H1 (cell line): ENCODE measurements at regions not wholly inside any gene's neighbourhood (a gene's known extent, or its start where the extent isn't known, plus 50 kb on each side); places are given as distances from the start of the nearest gene placed in this dataset.

Source experiments
- CTCF ChIA-PET: fragments of 300-600 bp; sonication (Branson Sonifier 250); formaldehyde crosslinking; loops from one replicate; lab custom pipeline; 2021; ENCODE audit not compliant: partially characterized antibody; lab: Charles Lee
- POLR2A ChIA-PET: fragments of 300-600 bp; sonication (Branson Sonifier 250); formaldehyde crosslinking; loops from one replicate; lab custom pipeline; 2021; ENCODE audit warnings: inconsistent platforms; ENCODE audit not compliant: partially characterized antibody; lab: Charles Lee
- DNase-seq, 2 experiments: peaks; one replicate each; pipeline versions ENCODE4 v3.0.0 to v3.0.0-alpha.2; 2010 to 2022; ENCODE audit warnings: low spot score in 2 of 2, low read depth in 1 of 2, mixed read lengths in 1 of 2
- FAIRE-seq: peaks from 2 replicates; lab custom pipeline; 2011; peaks lifted over from hg19 to GRCh38; lab: Jason Lieb, UNC
- H2AFZ ChIP-seq: 2 replicates; pipeline ENCODE4 v1.8.1; 2012; ENCODE audit warnings: low read length, inconsistent platforms
- H2AK5ac ChIP-seq: 2 replicates; pipeline ENCODE4 v1.6.1; 2013; ENCODE audit warnings: low read depth, low read length
- H2BK120ac ChIP-seq: replicated peaks from 2 replicates; pipeline ENCODE3; 2013; ENCODE audit warnings: low read depth, low read length, inconsistent platforms
- H2BK12ac ChIP-seq: 2 replicates; pipeline ENCODE4 v1.6.1; 2013; ENCODE audit warnings: low read depth, low read length
- H2BK15ac ChIP-seq: 2 replicates; pipeline ENCODE4 v1.6.1; 2013; ENCODE audit warnings: low read length
- H2BK20ac ChIP-seq: 2 replicates; pipeline ENCODE4 v1.6.1; 2013; ENCODE audit warnings: low read length
- H2BK5ac ChIP-seq: 2 replicates; pipeline ENCODE4 v1.6.1; 2013; ENCODE audit warnings: low read depth, low read length
- H3K14ac ChIP-seq: 2 replicates; pipeline ENCODE4 v1.6.1; 2013; ENCODE audit warnings: inconsistent platforms; ENCODE audit not compliant: insufficient read length
- H3K18ac ChIP-seq: 2 replicates; pipeline ENCODE4 v1.6.1; 2013; ENCODE audit warnings: low read length; ENCODE audit errors: extremely low read depth
- H3K23ac ChIP-seq: 2 replicates; pipeline ENCODE4 v1.6.1; 2013; ENCODE audit warnings: inconsistent platforms; ENCODE audit not compliant: insufficient read length
- H3K23me2 ChIP-seq: 2 replicates; pipeline ENCODE4 v1.6.1; 2013; ENCODE audit warnings: low read depth, low read length
- H3K27ac ChIP-seq: 2 replicates; pipeline ENCODE4 v1.6.1; 2011; ENCODE audit warnings: low read depth, low read length, inconsistent platforms
- H3K27me3 ChIP-seq, 4 experiments: replicated peaks in 1 of 4; 1 replicate in 1 of 4; 2 replicates in 3 of 4; pipeline versions ENCODE4 v1.6.1 to v1.8.1; 2011 to 2013; ENCODE audit warnings: low read length in 3 of 4, mild to moderate bottlenecking in 3 of 4, inconsistent platforms in 2 of 4, mixed read lengths in 2 of 4, moderate library complexity in 1 of 4; ENCODE audit not compliant: control insufficient read depth in 3 of 4, insufficient read depth in 3 of 4; ENCODE audit errors: extremely low read depth in 1 of 4
- H3K36me3 ChIP-seq, 4 experiments: 2 replicates each; pipeline versions ENCODE4 v1.6.1 to v1.8.1; 2011 to 2013; ENCODE audit warnings: mild to moderate bottlenecking in 4 of 4, low read length in 3 of 4, moderate library complexity in 2 of 4, control low read depth in 1 of 4, inconsistent platforms in 1 of 4; ENCODE audit not compliant: insufficient read depth in 4 of 4, control insufficient read depth in 2 of 4
- H3K4ac ChIP-seq: replicated peaks from 2 replicates; pipeline ENCODE3; 2013; ENCODE audit warnings: low read length, low read depth, mixed read lengths, inconsistent platforms; ENCODE audit not compliant: insufficient read length
- H3K4me1 ChIP-seq, 4 experiments: replicated peaks in 1 of 4; 1 replicate in 1 of 4; 2 replicates in 3 of 4; pipeline versions ENCODE4 v1.6.1 to v1.8.1; 2011 to 2013; ENCODE audit warnings: low read length in 3 of 4, inconsistent platforms in 2 of 4, mixed read lengths in 1 of 4; ENCODE audit not compliant: insufficient read depth in 4 of 4, control insufficient read depth in 3 of 4
- H3K4me2 ChIP-seq, 2 experiments: 2 replicates each; pipeline versions ENCODE4 v1.6.1 to v1.8.1; 2011 to 2013; ENCODE audit warnings: low read depth in 2 of 2, low read length in 2 of 2, control low read depth in 1 of 2, inconsistent platforms in 1 of 2, mild to moderate bottlenecking in 1 of 2; ENCODE audit not compliant: insufficient read depth in 1 of 2
- H3K4me3 ChIP-seq, 4 experiments: fragments of 200-600, 300-600 bp in 1 of 4; sonication (generic), shearing (Covaris generic), sonication (Bioruptor Twin) in 1 of 4; 2 replicates each; pipeline versions ENCODE4 v1.5.1 to v1.8.1; 2011 to 2016; ENCODE audit warnings: low read length in 4 of 4, low read depth in 3 of 4, control low read depth in 2 of 4, inconsistent platforms in 2 of 4, mild to moderate bottlenecking in 2 of 4, mixed read lengths in 1 of 4, moderate library complexity in 1 of 4; ENCODE audit not compliant: insufficient read depth in 2 of 4; ENCODE audit errors: extremely low read depth in 1 of 4
- H3K56ac ChIP-seq: replicated peaks from 2 replicates; pipeline ENCODE3; 2013; ENCODE audit warnings: low read depth, mild to moderate bottlenecking, mixed read lengths, low read length, inconsistent platforms; ENCODE audit not compliant: insufficient read length
- H3K79me1 ChIP-seq: 2 replicates; pipeline ENCODE4 v1.6.1; 2013; ENCODE audit warnings: low read depth, low read length, control low read depth
- H3K79me2 ChIP-seq, 2 experiments: 2 replicates each; pipeline versions ENCODE4 v1.6.1 to v1.8.1; 2012 to 2013; ENCODE audit warnings: low read length in 2 of 2, mild to moderate bottlenecking in 2 of 2, inconsistent platforms in 1 of 2; ENCODE audit not compliant: insufficient read depth in 2 of 2, control insufficient read depth in 1 of 2
- H3K9ac ChIP-seq, 4 experiments: replicated peaks in 1 of 4; 1 replicate in 1 of 4; 2 replicates in 3 of 4; pipeline versions ENCODE4 v1.6.1 to v1.8.1; 2011 to 2013; ENCODE audit warnings: low read depth in 3 of 4, low read length in 3 of 4, control low read depth in 2 of 4, mild to moderate bottlenecking in 2 of 4, moderate library complexity in 2 of 4, inconsistent platforms in 1 of 4; ENCODE audit errors: extremely low read depth in 1 of 4
- H3K9me3 ChIP-seq, 2 experiments: 2 replicates each; pipeline versions ENCODE4 v1.6.1 to v1.8.1; 2012 to 2013; ENCODE audit warnings: mild to moderate bottlenecking in 2 of 2, moderate library complexity in 2 of 2, control low read depth in 1 of 2, inconsistent platforms in 1 of 2, low read depth in 1 of 2, low read length in 1 of 2, mixed read lengths in 1 of 2; ENCODE audit not compliant: insufficient read depth in 2 of 2
- H4K20me1 ChIP-seq, 2 experiments: replicated peaks in 1 of 2; 2 replicates each; pipeline versions ENCODE3 to v1.8.1; 2011 to 2013; ENCODE audit warnings: inconsistent platforms in 2 of 2, low read length in 2 of 2, mild to moderate bottlenecking in 1 of 2; ENCODE audit not compliant: insufficient read depth in 2 of 2, control insufficient read depth in 1 of 2
- H4K5ac ChIP-seq: 2 replicates; pipeline ENCODE4 v1.6.1; 2013; ENCODE audit warnings: low read length, low read depth, mixed read lengths, inconsistent platforms; ENCODE audit not compliant: insufficient read length
- H4K8ac ChIP-seq: 2 replicates; pipeline ENCODE4 v1.8.0; 2013; ENCODE audit warnings: mild to moderate bottlenecking, moderate library complexity, low read length, inconsistent platforms; ENCODE audit not compliant: insufficient read depth; ENCODE audit errors: extremely low read depth
- H4K91ac ChIP-seq: replicated peaks from 2 replicates; pipeline ENCODE3; 2013; ENCODE audit warnings: low read length, mixed read lengths, inconsistent platforms; ENCODE audit not compliant: insufficient read length
- CBX5 ChIP-seq: fragments of 300-800, 300-1000 bp; sonication (generic); IDR thresholded peaks from 2 replicates; pipeline ENCODE4 v1.7.1; 2016; ENCODE audit warnings: antibody characterized with exemption, low read length, low read depth
- CREB1 ChIP-seq: IDR thresholded peaks from 2 replicates; pipeline ENCODE4 v1.6.1; 2012; ENCODE audit warnings: inconsistent platforms
- JUND ChIP-seq: IDR thresholded peaks from 2 replicates; pipeline ENCODE4 v1.6.1; 2011; ENCODE audit warnings: mild to moderate bottlenecking, improper control_type of control experiment, low read length
- NANOG ChIP-seq: IDR thresholded peaks from 2 replicates; pipeline ENCODE4 v1.6.1; 2011; ENCODE audit warnings: low read length, low read depth, mild to moderate bottlenecking, inconsistent platforms; ENCODE audit not compliant: insufficient read depth, poor library complexity, severe bottlenecking
- POLR2A ChIP-seq, 2 experiments: IDR thresholded peaks; 1 replicate in 1 of 2; 2 replicates in 1 of 2; pipeline ENCODE4 v1.6.1; 2011; ENCODE audit warnings: low read depth in 2 of 2, low read length in 2 of 2, mild to moderate bottlenecking in 2 of 2; ENCODE audit errors: control extremely low read depth in 1 of 2
- POU5F1 ChIP-seq: IDR thresholded peaks from 2 replicates; pipeline ENCODE4 v1.6.1; 2011; ENCODE audit warnings: low read depth, mild to moderate bottlenecking, low read length, moderate library complexity
- RXRA ChIP-seq: IDR thresholded peaks from 2 replicates; pipeline ENCODE4 v1.6.1; 2011; ENCODE audit warnings: low read depth, mild to moderate bottlenecking, low read length, moderate library complexity; ENCODE audit not compliant: insufficient read depth
- SP2 ChIP-seq: IDR thresholded peaks from 2 replicates; pipeline ENCODE4 v1.6.1; 2012; ENCODE audit warnings: mild to moderate bottlenecking, low read length, inconsistent platforms
- TBP ChIP-seq: IDR thresholded peaks from 2 replicates; pipeline ENCODE4 v1.6.1; 2011; ENCODE audit warnings: low read depth, low read length, improper control_type of control experiment
- WGBS, 2 experiments: shearing (Covaris generic) in 1 of 2; methylation state at CpG; one replicate each; pipeline versions ENCODE4 v1.1.6 to v1.1.7; 2013 to 2015; ENCODE audit warnings: low lambda C conversion rate in 2 of 2, mixed read lengths in 2 of 2, inconsistent platforms in 1 of 2, low coverage in 1 of 2, missing lambda C conversion rate in 1 of 2; ENCODE audit not compliant: insufficient replicate concordance in 2 of 2, insufficient coverage in 1 of 2, insufficient read length in 1 of 2; ENCODE audit errors: extremely low coverage in 1 of 2, missing lambda C conversion rate in 1 of 2; 5-methylcytosine and 5-hydroxymethylcytosine counted together

DNA sequence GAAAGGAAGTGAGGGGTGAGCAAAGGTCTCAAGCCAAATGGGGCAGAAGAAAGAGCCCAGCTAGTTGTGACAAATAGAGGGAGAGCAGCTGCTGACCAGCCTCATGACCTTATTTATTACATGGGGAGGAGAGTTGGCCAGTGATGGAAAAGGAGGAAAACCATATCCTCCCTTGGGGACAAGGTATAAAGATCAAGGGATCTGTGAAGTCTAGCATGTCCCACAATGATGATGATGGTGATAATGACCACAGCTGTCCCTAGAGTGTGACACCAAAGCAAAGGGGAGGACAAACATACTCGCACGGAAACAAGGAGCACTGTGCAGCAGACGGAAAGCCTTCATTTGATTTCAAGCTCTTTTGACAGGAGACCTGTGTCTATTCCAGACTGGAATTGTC lies 190.4 kb upstream of the MCHR2 start:
- no peak overlapping the region for H3K4me3 ChIP-seq
- H3K14ac ChIP-seq, result no peak overlapping the region
- peaks cover 0 to 1% (median 0%) of the 10 kb centered on the region in 4 experiments; a peak in 1 of 7 replicates for H3K27me3 ChIP-seq
- no peaks in the 10 kb centered on the region for H3K79me2 ChIP-seq
- no peaks in the 10 kb centered on the region for H3K36me3 ChIP-seq
- no peak overlapping the region for H3K23ac ChIP-seq
- no peak overlapping the region for H3K18ac ChIP-seq
- no peaks in the 10 kb centered on the region for H3K23me2 ChIP-seq
- H4K20me1 ChIP-seq, result no peaks in the 10 kb centered on the region
- H2BK12ac ChIP-seq, result no peak overlapping the region
- H2AFZ ChIP-seq, result no peak overlapping the region
- TF ChIP-seq SP2 (no peak), NANOG (no peak), RXRA (no peak), JUND (no peak), POLR2A (IDR thresholded peaks at IDR 0.05; ENCODE audit: control extremely low read depth in 1 of 2, low read depth in 2 of 2, low read length in 2 of 2) (no peak), TBP (no peak), CBX5 (no peak), CREB1 (no peak), POU5F1 (no peak)
- no peak overlapping the region for H2AK5ac ChIP-seq
- no peak overlapping the region for H2BK5ac ChIP-seq
- H3K9ac ChIP-seq, result no peak overlapping the region
- no peak overlapping the region for H2BK20ac ChIP-seq
- H3K4me1 ChIP-seq, result no peaks in the 10 kb centered on the region
- H2BK15ac ChIP-seq, result no peak overlapping the region
- H3K4me2 ChIP-seq, result no peak overlapping the region
- H3K9me3 ChIP-seq, result no peaks in the 10 kb centered on the region
- ChIA-PET CTCF (interaction anchor here (1.0 to 1.3 kb wide), 2 partner anchors 58 to 68 kb away, joined by 3 read pairs; no protein-coding TSS in a partner anchor), POLR2A (interaction anchor here (0.8 to 1.1 kb wide), 2 partner anchors 12 to 13 kb away, joined by 3 to 4 read pairs; no protein-coding TSS in a partner anchor)
- H4K91ac ChIP-seq, result no peak overlapping the region
- H3K56ac ChIP-seq, result no peak overlapping the region
- H3K27ac ChIP-seq, result no peak overlapping the region
- no peak overlapping the region for H3K4ac ChIP-seq
- H4K8ac ChIP-seq, result no peak overlapping the region
- FAIRE-seq (no peak), DNase-seq (no peak)
- no peak overlapping the region for H2BK120ac ChIP-seq
- no peak overlapping the region for H4K5ac ChIP-seq
- 96% methylated on average over 3 of the region's 3 CpGs; no CpG with 5 or more reads in 1 of the 2 experiments for WGBS, 2 experiments
- H3K79me1 ChIP-seq, result no peaks in the 10 kb centered on the region
